NCI-H226 (cell line): ENCODE measurements at regions not wholly inside any gene's neighbourhood (a gene's known extent, or its start where the extent isn't known, plus 50 kb on each side); places are given as distances from the start of the nearest gene placed in this dataset.
"Not testable (repeated sequence)": the region's sequence is repeated elsewhere in the genome, so short reads cannot be mapped to it uniquely, and the experiment has no call there.

Experiments used
- DNase-seq: peaks from one replicate; pipeline ENCODE4 v3.0.0-alpha.2; 2015

DNA sequence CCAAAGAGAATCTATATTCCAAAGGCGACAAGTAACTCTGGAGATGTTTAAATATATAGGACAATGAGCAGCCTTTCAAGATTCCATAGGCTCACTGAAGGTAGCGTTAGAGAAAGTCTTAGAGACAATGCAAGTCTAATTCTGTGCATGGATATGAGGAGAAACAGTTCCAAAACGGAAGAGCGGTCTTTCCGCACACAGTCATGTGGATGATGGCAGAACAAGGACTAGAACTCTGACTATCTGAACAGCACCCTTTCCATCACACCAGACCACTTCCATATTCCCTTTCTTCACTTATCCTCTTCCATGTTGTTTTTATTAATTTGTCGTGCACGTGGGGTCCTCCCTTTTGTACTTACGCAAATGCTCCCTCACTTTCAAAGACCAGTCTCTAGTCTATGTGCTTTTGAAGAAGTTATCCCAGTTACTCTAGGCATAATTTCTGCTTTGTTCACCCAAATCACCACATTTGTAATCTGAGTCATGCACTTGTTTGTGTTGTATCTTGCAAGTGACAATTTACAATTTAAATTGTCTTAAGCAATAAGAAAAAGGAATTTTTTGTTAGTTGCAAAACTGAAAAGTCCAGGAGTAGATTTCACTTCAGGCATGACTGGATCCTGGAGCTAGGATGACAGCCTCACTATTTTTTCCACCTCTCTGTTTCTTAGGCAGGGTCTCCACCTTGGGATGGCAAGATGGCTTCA lies 116.0 kb upstream of the ADRA1B start:
- no peak for DNase-seq

DNA sequence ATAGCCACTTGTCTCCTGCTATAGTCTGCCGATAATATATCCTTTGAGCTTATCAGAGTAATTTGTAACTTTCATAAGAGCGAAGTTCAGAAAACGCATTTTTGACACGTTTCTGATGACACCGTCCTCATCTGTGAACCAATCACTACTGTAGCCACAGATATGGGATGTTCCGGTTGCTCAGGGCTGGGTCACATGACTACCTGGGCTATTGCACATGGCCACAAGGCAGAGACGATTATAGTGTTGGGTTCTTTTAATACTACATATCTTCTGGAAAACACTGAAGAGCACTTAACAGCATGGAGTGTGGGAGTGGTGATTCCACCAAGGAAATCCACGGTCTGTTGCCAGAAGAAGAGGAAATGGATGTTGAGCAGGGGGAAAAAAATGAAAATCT lies 115.0 kb upstream of the ADRA1B start:
- DNase-seq: no peak

DNA sequence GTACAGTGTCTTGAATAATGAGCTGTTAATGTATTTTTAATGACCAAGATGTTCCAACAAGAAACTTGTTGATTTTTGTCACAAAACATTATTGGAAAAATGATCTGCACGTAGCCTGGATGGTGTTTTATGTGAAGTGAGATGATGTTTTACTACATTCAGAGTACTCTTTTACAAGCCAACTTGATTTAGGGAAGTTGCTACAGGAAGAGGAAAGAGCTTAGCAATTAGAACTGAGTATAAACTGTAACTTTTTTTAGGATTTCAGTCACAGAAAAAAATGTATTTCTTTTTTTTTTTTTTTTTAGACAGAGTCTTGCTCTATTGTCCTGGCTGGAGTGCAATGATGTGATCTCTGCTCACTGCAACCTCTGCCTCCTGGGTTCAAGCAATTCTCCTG lies 113.6 kb upstream of the ADRA1B start:
- DNase-seq: no peak

DNA sequence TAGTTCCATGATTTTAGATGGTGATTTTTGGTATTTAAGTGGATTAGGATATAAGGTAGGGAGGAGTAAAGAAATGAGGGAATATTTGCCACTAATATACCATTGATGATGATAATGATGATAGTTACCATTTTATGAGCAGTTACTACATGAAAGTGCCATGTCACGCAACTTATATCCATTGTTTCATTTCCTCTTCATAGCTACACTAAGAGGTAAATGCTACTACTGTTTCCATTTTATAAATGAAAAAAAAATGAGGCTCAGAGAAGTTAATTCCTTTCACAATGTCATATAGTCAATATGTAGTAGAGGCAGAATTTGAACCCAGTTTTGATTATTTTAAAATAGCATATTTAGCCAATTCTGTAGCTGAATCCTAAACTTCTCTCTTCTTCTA lies 112.2 kb upstream of the ADRA1B start:
- no peak for DNase-seq

DNA sequence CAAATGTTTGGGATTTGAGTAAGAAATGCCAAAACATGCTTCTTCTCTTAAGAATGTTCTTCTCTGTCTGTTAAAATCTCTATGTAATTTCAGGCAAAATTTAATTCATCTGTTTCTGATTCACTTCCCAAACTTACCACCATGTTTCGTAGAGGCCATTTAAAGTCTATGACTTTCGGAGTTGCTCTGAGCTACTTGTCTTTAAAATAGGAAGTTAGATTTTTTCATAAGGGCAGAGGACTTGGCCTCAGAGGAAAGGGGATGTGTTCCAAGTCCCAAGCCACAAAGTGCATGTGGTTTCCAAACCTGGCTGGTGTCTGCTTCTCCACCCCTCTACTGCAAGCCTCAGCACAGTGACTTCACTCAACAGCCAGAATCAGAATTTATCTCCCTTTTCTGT lies 111.3 kb upstream of the ADRA1B start:
- no peak for DNase-seq

DNA sequence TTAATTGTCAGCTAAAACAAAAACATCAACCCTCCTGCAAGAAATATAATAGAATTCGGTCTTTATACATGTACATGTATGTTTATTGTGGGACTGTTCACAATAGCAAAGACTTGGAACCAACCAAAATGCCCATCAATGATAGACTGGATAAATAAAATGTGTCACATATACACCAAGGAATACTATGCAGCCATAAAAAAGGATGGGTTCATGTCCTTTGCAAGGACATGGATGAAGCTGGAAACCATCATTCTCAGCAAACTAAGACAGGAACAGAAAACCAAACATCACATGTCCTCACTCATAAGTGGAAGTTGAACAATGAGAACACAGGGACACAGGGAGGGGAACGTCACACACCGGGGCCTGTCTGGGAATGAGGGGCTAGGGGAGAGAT lies 109.1 kb upstream of the ADRA1B start:
- DNase-seq: not testable (repeated sequence)

DNA sequence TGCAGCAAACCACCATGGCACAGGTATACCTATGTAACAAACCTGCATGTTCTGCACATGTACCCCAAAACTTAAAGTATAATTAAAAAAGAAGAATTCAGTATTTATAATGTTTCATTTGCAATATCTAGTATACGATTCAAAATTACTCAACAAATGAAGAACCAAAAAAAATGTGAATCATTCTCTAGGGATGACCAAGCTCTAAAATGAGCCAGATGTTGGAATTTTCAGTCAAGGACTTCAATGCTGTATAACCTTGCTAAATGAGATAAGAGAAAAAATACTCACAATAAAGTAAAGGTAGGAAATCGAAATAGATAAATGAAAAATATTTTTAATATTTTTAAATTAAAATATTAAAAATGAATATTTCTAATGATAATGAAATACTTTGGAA lies 108.7 kb upstream of the ADRA1B start:
- no peak for DNase-seq

DNA sequence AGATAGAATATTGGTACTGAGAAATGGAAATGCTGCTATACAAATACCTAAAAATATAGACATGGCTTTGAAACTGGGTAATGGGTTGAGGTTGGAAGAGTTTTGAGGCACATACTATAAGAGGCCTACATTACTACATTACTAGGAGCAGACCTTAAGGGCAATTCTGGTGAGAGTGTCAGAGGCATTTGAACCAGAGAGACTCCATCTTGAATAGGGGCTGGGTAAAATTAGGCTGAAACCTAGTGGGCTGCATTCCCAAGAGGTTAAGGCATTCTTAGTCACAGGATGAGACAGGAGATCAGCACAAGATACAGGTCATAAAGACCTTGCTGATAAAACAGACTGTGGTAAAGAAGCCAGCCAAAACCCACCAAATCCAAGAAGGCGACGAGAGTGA lies 104.6 kb upstream of the ADRA1B start:
- DNase-seq: no peak

DNA sequence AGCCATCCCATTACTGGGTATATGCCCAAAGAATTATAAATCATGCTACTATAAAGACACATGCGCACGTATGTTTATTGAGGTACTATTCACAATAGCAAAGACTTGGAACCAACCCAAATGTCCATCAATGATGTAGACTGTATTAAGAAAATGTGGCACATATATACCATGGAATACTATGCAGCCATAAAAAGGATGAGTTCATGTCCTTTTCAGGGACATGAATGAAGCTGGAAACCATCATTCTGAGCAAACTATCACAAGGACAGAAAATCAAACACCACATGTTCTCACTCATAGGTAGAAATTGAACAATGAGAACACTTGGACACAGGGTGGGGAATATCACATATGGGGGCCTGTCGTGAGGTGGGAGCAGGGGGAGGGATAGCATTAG lies 103.5 kb upstream of the ADRA1B start:
- DNase-seq: not testable (repeated sequence)

DNA sequence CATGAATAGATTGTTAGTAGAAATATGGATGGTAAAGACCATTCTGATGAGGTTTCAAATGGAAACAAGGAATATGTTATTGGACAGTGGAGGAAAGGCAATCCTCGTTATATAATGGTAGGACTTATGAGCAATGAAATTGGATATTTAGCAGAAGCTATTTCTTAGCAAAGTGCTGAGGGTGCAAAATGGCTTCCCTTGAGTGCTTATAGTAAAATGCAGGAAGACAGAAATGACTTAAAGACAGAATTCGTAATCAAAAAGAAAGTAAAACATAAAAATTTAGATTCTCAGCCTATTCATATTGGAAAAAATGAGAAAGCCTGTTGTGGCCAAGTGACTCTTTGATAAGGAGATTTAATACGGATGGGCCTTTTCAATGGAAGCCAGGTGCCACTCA lies 102.1 kb upstream of the ADRA1B start:
- no peak for DNase-seq

DNA sequence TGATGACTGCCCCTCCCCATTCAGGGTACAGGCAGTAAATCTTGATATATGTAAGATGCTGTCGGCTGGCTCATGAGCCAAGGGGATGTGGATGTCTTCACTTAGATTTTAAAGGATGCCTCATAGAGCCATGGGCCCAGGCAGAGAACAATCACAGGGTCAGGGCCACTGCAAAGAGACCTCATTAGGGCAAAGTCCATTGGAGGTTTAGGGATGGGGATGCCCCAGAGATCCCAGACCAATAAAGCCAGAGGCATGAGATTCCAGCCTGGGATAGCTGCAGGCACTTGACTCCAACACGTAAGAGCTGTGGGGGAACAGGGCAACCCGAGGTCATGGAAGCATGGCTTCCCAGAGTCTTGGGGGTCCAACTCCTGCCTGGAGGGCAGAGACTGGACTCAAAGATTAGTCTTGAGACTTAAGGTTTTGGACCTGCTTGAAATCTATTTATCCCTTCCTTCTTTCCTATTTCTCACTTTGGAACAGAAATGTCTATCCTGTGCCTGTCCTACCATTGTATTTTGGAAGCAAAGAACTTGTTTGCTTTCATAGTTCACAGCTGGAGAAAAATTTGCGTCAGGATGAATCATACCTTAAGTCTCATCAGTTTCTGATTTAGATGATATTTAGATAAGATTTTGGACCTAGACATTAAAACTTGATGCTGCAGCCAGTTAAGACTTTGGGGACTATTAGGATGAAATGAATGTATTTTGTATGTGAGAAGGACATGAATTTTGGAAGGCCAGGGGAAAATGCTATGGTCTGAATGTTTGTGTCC lies 101.3 kb upstream of the ADRA1B start:
- no peak for DNase-seq

DNA sequence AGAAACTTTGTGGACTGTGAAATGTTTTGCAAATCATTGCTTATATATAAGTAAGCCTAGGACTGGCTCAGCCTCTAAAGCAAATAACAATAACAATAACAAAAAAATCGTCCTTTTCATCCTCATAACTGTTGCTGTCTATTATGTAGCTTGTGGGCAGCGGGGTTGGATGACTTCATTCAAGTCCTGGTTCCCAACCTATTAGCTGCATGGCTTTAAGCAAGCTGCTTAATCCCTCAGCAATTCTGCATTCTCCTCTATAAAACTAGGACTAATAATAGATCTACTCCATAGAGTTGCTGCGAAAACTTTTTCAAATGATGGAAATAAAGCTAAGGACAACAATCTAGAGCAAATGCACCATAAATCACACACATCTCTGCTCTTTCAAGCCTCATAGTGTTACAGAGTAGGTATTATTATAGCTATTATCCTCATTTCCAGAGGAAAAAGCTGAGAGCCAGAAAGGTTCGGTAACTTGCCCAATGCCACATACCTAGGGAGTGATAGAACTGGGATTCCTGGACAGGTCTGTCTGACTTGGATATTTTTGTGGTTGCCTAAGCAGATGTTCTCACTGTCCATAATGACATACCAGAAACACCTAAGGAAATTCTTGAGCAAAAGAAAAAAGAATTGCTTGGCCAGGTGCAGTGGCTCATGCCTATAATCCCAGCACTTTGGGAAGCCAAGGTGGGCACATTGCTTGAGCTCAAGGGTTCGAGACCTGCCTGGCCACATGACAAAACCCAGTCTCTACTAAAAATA lies 98.8 kb upstream of the ADRA1B start:
- DNase-seq: peak; percentile 16

DNA sequence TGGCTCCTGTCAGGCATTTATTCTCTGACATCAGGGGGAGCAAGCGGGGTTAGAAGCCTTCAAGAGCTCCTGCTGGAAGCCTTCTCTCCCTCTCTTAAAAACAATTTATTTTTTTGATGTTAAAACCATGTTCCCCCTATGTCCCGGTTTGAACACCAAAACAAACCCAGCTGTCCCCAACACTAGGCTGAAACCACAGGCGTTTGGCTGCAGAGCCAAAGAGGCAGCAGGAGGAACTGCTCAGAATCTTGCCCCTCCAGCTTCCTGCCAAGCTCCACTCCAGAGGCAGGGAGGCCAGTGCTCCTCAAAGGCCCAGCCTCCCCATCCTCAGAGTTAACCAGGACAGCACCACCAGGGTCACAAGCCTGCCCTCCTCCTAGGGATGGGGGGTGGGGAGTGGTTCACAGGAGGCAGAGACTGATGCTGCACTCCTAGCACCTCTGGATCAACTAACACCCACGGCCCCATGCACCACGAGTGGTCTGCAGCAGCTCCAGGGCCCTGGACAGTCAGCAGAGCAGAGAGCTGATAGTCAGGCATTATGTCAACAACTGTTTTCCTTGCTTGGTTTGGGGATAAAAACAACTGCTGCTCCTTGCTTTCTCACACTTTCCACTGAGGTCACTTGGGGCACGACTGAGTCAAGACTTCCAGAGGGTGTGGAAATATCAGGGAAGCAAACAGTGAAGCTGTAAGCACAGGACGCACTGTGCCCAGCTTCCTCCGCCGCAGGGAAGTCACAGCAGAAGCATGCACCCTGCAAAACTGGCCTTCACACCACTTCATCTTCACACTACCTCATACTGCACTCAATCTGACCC lies 96.5 kb upstream of the ADRA1B start:
- DNase-seq: no peak

DNA sequence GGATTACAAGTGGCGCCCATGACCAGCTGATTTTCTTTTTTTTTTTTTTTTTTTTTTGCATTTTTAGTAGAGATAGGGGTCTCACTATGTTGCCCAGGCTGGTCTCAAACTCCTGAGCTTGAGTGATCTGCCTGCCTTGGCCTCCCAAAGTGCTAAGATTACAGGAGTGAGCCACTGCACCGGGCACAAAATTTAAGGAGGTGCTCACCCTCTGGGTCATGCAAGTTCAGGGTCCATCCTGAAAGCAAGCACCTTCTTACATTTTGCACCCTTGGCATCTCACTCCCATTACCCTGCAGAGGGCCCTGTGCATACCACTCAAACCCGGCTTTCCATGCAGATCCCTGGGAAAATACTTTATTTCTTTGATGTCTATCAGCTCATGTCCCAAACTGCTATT lies 95.6 kb upstream of the ADRA1B start:
- DNase-seq: no peak

DNA sequence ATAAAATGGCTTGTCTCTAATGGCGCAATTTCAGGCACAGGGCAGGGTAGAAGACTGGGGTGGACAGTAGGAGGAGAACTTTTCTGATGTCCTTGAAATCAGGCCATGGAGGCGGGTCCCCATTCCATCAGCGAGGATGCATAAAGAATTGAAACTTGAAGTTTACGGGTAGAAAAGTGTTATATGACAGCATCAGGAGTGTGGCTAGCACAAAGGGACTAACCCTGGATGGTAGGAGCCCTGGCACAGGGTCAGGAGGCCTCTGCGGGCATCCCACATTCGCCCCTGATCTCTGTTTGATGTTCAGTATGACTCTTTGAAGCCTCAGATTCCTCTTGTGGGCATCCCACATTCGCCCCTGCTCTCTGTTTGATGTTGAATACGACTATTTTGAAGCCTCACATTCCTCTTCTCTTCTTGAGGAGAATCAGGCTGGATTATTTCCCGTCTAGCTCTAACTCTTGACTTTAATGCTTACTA lies 94.8 kb upstream of the ADRA1B start:
- DNase-seq: no peak

DNA sequence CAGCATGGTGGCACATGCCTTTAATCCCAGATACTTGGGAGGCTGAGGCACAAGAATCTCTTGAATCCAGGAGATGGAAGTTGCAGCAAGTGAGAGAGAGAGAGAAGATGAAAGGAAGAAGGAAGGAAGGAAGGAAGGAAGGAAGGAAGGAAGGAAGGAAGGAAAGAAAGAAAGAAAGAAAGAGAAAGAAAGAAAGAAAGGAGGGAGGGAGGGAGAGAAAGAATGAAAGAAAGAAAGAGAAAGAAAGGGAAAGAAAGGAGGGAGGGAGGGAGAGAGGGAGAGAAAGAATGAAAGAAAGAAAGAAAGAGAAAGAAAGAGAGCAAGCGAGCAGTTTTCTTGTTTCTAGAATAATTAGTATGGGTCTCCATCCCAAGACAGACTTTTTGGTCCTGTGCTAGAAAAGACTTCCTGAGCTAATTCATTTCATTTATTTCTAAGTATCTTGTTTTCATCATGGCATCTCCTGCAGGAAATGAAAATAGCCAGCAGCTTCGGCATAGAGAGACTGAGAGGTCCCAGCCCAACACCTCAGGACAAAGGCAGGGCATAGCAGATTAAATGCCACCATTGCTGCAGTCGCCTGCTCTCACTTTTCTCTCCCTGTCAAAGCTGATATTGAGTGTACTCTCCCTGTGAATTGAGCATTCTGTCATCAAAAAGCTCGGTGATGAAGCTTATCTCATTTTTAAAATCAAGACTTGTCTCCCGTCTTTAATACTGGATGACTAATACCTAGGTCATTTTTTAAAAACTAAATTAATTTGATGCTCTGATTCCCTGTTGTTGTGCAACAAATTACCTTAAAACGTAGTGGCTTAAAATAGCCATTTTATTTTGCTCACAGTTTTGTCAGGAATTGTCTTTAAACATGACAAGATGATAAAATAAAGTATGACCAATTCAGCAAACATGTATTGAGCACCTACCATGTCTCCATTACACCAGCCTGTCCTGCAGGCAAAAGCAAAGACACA lies 91.8 kb upstream of the ADRA1B start:
- no peak for DNase-seq

DNA sequence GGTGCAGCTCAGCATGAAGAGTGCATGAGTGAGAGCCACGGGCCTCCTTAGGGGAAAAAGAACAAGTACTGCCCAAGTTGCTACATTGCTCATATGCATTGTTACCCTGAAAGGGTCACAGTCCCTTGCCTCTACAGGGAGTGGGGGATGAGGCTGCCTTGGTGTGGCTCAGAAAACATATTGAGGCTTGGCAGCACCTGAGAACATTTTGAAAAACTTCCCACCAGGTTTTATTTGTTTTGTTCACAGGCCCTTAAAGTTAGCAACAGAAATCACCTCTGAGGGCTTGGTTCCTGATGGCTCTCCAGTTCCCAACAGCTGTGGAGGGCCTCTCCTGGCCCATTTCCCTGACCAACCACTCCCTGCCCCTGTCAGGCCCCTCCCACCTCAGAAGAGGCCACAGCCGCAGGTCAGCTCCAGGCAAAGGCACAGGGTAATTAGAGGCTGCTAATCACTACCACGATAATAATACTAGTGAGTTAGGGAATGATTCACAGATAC lies 90.7 kb upstream of the ADRA1B start:
- no peak for DNase-seq

DNA sequence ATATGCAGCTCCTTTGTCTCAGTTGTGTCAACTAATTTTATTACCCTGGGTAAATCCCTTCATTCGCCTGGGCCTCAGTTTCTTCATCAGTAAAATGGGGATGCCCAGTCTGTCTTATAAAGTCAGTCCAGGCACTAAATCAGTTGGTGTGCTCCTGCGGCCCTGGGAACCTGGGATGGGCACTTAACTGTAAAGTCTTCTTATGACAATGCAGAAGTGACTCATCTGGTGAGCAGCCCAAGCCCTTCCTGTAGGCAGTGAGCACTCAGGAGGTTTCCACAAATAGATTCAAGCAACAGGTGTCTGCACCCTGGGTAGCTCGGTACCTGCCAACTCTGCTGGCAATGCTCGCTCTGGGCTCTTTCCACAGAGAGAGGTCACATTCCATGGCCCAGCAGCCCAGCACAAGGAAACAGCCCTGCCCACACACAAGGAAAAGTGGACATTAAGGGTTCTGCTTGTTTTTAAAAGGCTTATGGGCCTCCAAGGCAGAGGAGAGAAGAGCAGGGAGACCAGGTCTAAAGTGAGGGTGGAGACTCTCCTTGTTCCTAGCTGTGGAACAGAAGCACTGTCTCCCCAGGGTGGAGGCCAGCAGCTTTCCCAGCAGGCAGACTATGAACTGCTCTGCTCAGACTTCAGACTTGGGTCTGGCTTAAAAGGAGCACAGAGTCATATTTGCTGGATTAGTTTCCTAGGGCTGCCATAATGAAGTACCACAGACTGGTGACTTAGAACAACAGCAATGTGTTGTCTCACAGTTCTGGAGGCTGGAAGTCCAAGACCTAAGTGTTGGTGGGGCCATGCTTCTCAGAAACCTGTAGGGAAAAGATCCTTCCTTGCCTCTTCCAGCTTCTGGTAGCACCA lies 89.7 kb upstream of the ADRA1B start:
- DNase-seq: peak; percentile 83

DNA sequence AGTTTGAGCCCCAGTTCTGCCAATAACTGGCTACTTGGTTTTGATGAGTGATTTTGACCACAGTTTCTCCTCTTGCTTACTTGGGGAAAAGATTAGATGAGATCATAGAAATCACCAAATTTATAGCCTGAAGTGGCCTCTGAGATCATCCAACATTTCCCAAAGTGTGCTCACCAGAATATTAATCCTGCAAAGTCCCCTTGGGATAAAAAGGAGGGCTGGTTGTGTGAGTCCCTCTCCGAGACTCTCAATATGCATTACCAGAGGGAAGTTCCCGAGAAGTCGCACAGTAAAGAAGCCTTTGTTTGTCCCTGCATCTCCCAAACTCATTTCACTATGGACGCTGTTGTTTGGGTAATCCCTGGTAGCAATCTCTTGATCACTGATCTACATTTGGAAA lies 88.4 kb upstream of the ADRA1B start:
- no peak for DNase-seq

DNA sequence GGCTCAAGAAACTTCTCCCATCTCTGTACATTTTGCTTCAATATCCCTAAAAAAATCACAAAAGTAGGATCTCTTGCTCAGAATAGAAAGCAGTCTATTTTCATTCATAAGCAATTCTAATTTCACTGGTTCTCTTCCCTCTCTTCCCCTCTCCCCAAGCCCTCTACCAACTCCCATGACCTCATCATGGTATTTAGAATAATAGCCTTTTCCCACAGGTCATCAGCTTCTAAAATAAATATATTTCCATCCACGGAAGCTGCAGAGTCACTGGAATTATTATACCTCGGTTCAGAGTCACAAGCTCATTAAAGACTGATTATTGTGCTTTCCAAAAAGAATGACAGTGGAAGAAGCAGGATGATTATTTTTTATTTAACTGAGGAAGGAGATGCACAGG lies 84.2 kb upstream of the ADRA1B start:
- no peak for DNase-seq
